Endothelial cell of umbilical vein (primary cell): ENCODE measurements at regions not wholly inside any gene's neighbourhood (a gene's known extent, or its start where the extent isn't known, plus 50 kb on each side); places are given as distances from the start of the nearest gene placed in this dataset.
"Not testable (repeated sequence)": the region's sequence is repeated elsewhere in the genome, so short reads cannot be mapped to it uniquely, and the experiment has no call there.

Experiments used
- BruUV-seq: library from RNA; stranded (reverse); fragments of 400-500 nt; replicated peaks from 2 replicates; lab custom pipeline; 2021; lab: Mats Ljungman, UMichigan
- CTCF ChIA-PET: fragments of 300-600, 350-600 bp; sonication (Branson Sonifier 250); formaldehyde crosslinking; loops from one replicate; lab custom pipeline; 2021; ENCODE audit warnings: antibody characterized with exemption, inconsistent platforms; lab: Charles Lee
- POLR2A ChIA-PET: fragments of 300-600, 350-600 bp; sonication (Branson Sonifier 250); formaldehyde crosslinking; loops from one replicate; lab custom pipeline; 2021; ENCODE audit warnings: antibody characterized with exemption, inconsistent platforms; lab: Charles Lee
- DNase-seq: peaks from one replicate; pipeline ENCODE4 v3.0.0-alpha.2; 2011; ENCODE audit warnings: low read depth, low spot score
- FAIRE-seq: peaks from 2 replicates; lab custom pipeline; 2011; peaks lifted over from hg19 to GRCh38; lab: Jason Lieb, UNC
- H2AFZ ChIP-seq: 2 replicates; pipeline ENCODE4 v1.6.0; 2012; ENCODE audit warnings: low read depth, low read length, control low read depth, inconsistent platforms
- H3K27ac ChIP-seq: 2 replicates; pipeline ENCODE4 v1.5.1; 2011; ENCODE audit warnings: low read depth, mild to moderate bottlenecking, control low read depth, low read length, moderate library complexity; ENCODE audit not compliant: insufficient read depth
- H3K27me3 ChIP-seq, 2 experiments: 2 replicates each; pipeline versions ENCODE4 v1.6.0 to v1.6.1; 2011; ENCODE audit warnings: low read length in 2 of 2, mixed read lengths in 1 of 2; ENCODE audit not compliant: control insufficient read depth in 2 of 2, insufficient read depth in 2 of 2
- H3K36me3 ChIP-seq, 2 experiments: 2 replicates in 1 of 2; 3 replicates in 1 of 2; pipeline ENCODE4 v1.5.1; 2011; ENCODE audit warnings: low read length in 2 of 2, mild to moderate bottlenecking in 1 of 2, moderate library complexity in 1 of 2; ENCODE audit not compliant: control insufficient read depth in 2 of 2, insufficient read depth in 2 of 2; ENCODE audit errors: extremely low read depth in 1 of 2
- H3K4me1 ChIP-seq: 3 replicates; pipeline ENCODE4 v1.5.1; 2011; ENCODE audit warnings: mild to moderate bottlenecking, low read length; ENCODE audit not compliant: control insufficient read depth, insufficient read depth; ENCODE audit errors: extremely low read depth
- H3K4me2 ChIP-seq: 2 replicates; pipeline ENCODE4 v1.6.1; 2011; ENCODE audit warnings: low read length, control low read depth, mixed read lengths; ENCODE audit not compliant: insufficient read depth
- H3K4me3 ChIP-seq, 3 experiments: fragments of 200-600 bp in 1 of 3; sonication (generic), shearing (Covaris generic) in 1 of 3; replicated peaks in 1 of 3; 2 replicates each; pipeline ENCODE4 v1.5.1; 2011 to 2016; ENCODE audit warnings: control low read depth in 3 of 3, low read length in 3 of 3, mild to moderate bottlenecking in 2 of 3, inconsistent platforms in 1 of 3, low read depth in 1 of 3, moderate library complexity in 1 of 3; ENCODE audit not compliant: insufficient read depth in 1 of 3
- H3K79me2 ChIP-seq: 2 replicates; pipeline ENCODE4 v1.6.0; 2012; ENCODE audit warnings: low read length, inconsistent platforms; ENCODE audit not compliant: control insufficient read depth, insufficient read depth
- H3K9ac ChIP-seq: replicated peaks from 2 replicates; pipeline ENCODE3; 2011; ENCODE audit warnings: low read length, control low read depth; ENCODE audit not compliant: insufficient read depth; ENCODE audit errors: extremely low read depth
- H3K9me1 ChIP-seq: replicated peaks from 3 replicates; pipeline ENCODE4 v1.6.0; 2011; ENCODE audit warnings: mild to moderate bottlenecking, low read length; ENCODE audit not compliant: control insufficient read depth, insufficient read depth; ENCODE audit errors: extremely low read depth
- H3K9me3 ChIP-seq: replicated peaks from 2 replicates; pipeline ENCODE4 v1.5.1; 2012; ENCODE audit warnings: low read length, inconsistent platforms; ENCODE audit not compliant: control insufficient read depth, insufficient read depth
- H4K20me1 ChIP-seq: replicated peaks from 2 replicates; pipeline ENCODE3; 2011; ENCODE audit warnings: mild to moderate bottlenecking, low read length; ENCODE audit not compliant: control insufficient read depth, insufficient read depth; ENCODE audit errors: extremely low read depth
- EZH2 ChIP-seq: IDR thresholded peaks from 2 replicates; pipeline ENCODE4 v1.6.1; 2012; ENCODE audit warnings: borderline replicate concordance, low read depth, mild to moderate bottlenecking, moderate library complexity, low read length, inconsistent platforms; ENCODE audit not compliant: severe bottlenecking
- FOS ChIP-seq: IDR thresholded peaks from 2 replicates; pipeline ENCODE4 v1.6.1; 2011; ENCODE audit warnings: mild to moderate bottlenecking, low read length, moderate library complexity, borderline replicate concordance; ENCODE audit not compliant: insufficient read depth
- GATA2 ChIP-seq: IDR thresholded peaks from 2 replicates; pipeline ENCODE4 v1.7.0; 2011; ENCODE audit warnings: low read depth, mild to moderate bottlenecking, moderate library complexity, mixed read lengths, low read length; ENCODE audit not compliant: insufficient read length, insufficient read depth
- JUN ChIP-seq: IDR thresholded peaks from 2 replicates; pipeline ENCODE4 v1.6.1; 2011; ENCODE audit warnings: borderline replicate concordance, low read depth; ENCODE audit not compliant: insufficient read length, insufficient read depth
- MYC ChIP-seq: IDR thresholded peaks from one replicate; pipeline ENCODE4 v1.6.1; 2011; ENCODE audit warnings: mild to moderate bottlenecking, low read depth, low read length
- POLR2A ChIP-seq: IDR thresholded peaks from 2 replicates; pipeline ENCODE4 v1.6.1; 2012; ENCODE audit warnings: low read depth, mild to moderate bottlenecking, control low read depth, low read length
- POLR2AphosphoS5 ChIP-seq: IDR thresholded peaks from 2 replicates; pipeline ENCODE4 v1.6.1; 2012; ENCODE audit warnings: low read depth, mild to moderate bottlenecking, control low read depth, low read length, moderate library complexity; ENCODE audit not compliant: insufficient read depth
- dilution Hi-C: fragments of 300-500 bp; cut with MboI; formaldehyde crosslinking; loops from one replicate; pipeline ENCODE4 v1.15.0; 2019; ENCODE audit warnings: low sequenced_read_pairs; ENCODE audit not compliant: extremely low pct_ligation_motif_present
- intact Hi-C: fragments of 100-400 bp; cut with micrococcal nuclease; formaldehyde crosslinking; loops from one replicate; pipeline ENCODE4 v1.10.0; 2022
- TF ChIP-seq, protein P1 (sequence below), 2 donors: IDR thresholded peaks; 1 replicate in 1 of 2; 2 replicates in 1 of 2; pipeline ENCODE4 v1.5.1; 2011; ENCODE audit warnings: low read length in 2 of 2, mild to moderate bottlenecking in 2 of 2, moderate library complexity in 2 of 2, control low read depth in 1 of 2, inconsistent platforms in 1 of 2, low read depth in 1 of 2; ENCODE audit not compliant: insufficient read depth in 1 of 2; ENCODE audit errors: extremely low read depth in 1 of 2

DNA sequence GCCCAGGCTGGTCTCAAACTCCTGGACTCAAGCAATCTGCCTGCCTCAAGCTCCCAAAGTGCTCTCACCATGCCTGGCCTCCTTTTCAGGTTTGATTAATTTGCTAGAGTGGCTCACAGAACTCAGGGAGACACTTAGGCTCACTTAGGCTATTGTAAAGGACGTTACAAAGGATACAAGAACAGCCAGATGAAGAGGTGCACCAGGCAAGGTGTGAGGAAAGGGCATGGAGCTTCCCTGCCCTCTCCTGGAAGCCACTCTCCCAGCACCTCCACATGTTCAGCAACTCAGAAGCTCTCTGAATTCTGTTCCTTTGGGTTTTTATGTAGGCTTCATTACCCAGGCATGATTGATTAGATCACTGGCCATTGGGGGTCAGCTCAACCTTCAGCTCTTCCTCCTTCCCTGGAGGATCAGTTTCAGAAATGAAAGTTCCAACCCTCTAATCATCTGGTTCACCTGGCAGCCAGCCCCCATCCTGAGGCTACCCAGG lies 78.7 kb upstream of the RGPD5 start:
- Histone ChIP-seq H4K20me1 (no peaks in the 10 kb centered on the region), H3K4me1 (no peaks in the 10 kb centered on the region), H3K27me3 (peaks cover 2 to 5% of the 10 kb centered on the region in 2 experiments), H2AFZ (no peak overlapping the region), H3K9me3 (no peaks in the 10 kb centered on the region), H3K79me2 (no peaks in the 10 kb centered on the region), H3K36me3 (no peaks in the 10 kb centered on the region), H3K4me2 (no peak overlapping the region), H3K9ac (no peak overlapping the region), H3K4me3 (no peak overlapping the region), H3K27ac (no peak overlapping the region), H3K9me1 (no peaks in the 10 kb centered on the region)
- TF ChIP-seq, protein P1, sequence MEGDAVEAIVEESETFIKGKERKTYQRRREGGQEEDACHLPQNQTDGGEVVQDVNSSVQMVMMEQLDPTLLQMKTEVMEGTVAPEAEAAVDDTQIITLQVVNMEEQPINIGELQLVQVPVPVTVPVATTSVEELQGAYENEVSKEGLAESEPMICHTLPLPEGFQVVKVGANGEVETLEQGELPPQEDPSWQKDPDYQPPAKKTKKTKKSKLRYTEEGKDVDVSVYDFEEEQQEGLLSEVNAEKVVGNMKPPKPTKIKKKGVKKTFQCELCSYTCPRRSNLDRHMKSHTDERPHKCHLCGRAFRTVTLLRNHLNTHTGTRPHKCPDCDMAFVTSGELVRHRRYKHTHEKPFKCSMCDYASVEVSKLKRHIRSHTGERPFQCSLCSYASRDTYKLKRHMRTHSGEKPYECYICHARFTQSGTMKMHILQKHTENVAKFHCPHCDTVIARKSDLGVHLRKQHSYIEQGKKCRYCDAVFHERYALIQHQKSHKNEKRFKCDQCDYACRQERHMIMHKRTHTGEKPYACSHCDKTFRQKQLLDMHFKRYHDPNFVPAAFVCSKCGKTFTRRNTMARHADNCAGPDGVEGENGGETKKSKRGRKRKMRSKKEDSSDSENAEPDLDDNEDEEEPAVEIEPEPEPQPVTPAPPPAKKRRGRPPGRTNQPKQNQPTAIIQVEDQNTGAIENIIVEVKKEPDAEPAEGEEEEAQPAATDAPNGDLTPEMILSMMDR (IDR thresholded peaks at IDR 0.05; ENCODE audit: extremely low read depth in 1 of 2, insufficient read depth in 1 of 2, low read depth in 1 of 2, low read length in 2 of 2): peak in 1 of 2 donors; percentile 23
- TF ChIP-seq POLR2AphosphoS5 (no peak), POLR2A (no peak), MYC (no peak), EZH2 (no peak), GATA2 (no peak), FOS (no peak), JUN (no peak)
- dilution Hi-C loops: no loop called here
- BruUV-seq: no TSS peak
- peak; percentile 31 for FAIRE-seq
- intact Hi-C loops: loop anchor here (1.0 to 2.0 kb wide), 2 partner anchors 169 to 199 kb away; no protein-coding TSS in a partner anchor
- ChIA-PET POLR2A (no interaction called here), CTCF (interaction anchor here (0.7 to 3.4 kb wide), 9 partner anchors 10 to 182 kb away, joined by 3 to 52 read pairs (median 4); no protein-coding TSS in a partner anchor)
- no peak for DNase-seq

DNA sequence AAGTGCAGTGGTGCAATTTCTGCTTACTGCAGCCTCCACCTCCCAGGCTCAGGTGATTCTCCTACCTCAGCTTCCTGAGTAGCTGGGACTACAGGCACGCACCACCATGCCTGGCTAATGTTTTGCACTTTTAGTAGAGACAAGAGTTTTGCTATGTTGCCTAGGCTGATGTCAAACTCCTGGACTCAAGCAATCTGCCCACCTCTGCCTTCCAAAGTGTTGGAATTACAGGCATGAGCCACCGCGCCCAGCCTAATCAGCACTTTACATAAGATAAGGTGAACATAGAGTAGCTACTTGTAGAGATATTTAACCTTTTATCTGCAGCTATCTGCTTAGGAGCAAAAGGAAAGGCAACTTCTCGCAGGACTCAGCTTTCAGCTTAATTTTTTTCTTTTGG lies 77.5 kb upstream of the RGPD5 start:
- CTCF ChIA-PET: interaction anchor here (0.8 kb wide), 1 partner anchor 170 kb away, joined by 3 read pairs; no protein-coding TSS in a partner anchor
- not testable (repeated sequence) for BruUV-seq

More for the DNA sequence above, 77.5 kb upstream of the RGPD5 start:
- H3K9me3 ChIP-seq, H3K4me3 ChIP-seq, intact Hi-C loops, H3K36me3 ChIP-seq, H3K4me1 ChIP-seq, H3K4me2 ChIP-seq, H2AFZ ChIP-seq, H3K9ac ChIP-seq, H3K27me3 ChIP-seq, DNase-seq, H3K27ac ChIP-seq, H3K9me1 ChIP-seq, FAIRE-seq, H4K20me1 ChIP-seq, dilution Hi-C loops, POLR2A ChIA-PET, H3K79me2 ChIP-seq: not testable (repeated sequence)
